WTC11 (cell line): ENCODE measurements at regions not wholly inside any gene's neighbourhood (a gene's known extent, or its start where the extent isn't known, plus 50 kb on each side); places are given as distances from the start of the nearest gene placed in this dataset.

Source experiments
- ATF1 ChIP-seq: sonication (generic); formaldehyde crosslinking; IDR thresholded peaks from 2 replicates; pipeline ENCODE4 v1.8.1; 2023; ENCODE audit warnings: mild to moderate bottlenecking, moderate library complexity, missing genetic modification reagents
- CBFB ChIP-seq: sonication (generic); formaldehyde crosslinking; IDR thresholded peaks from 2 replicates; pipeline ENCODE4 v1.8.1; 2022; ENCODE audit warnings: mild to moderate bottlenecking, low read depth, missing genetic modification reagents
- CREB1 ChIP-seq: sonication (generic); formaldehyde crosslinking; IDR thresholded peaks from 2 replicates; pipeline ENCODE4 v1.8.0; 2023; ENCODE audit warnings: mild to moderate bottlenecking, missing genetic modification reagents
- EMX1 ChIP-seq: fragments of 250-450 bp; sonication (Bioruptor Pico); IDR thresholded peaks from 2 replicates; pipeline ENCODE4 v1.8.0; 2021; ENCODE audit warnings: mild to moderate bottlenecking
- ETV6 ChIP-seq: sonication (generic); formaldehyde crosslinking; IDR thresholded peaks from 2 replicates; pipeline ENCODE4 v1.8.1; 2022; ENCODE audit warnings: mild to moderate bottlenecking, missing genetic modification reagents
- SMAD3 ChIP-seq: sonication (generic); formaldehyde crosslinking; IDR thresholded peaks from 2 replicates; pipeline ENCODE4 v1.8.0; 2022; ENCODE audit warnings: missing genetic modification reagents, mild to moderate bottlenecking, borderline replicate concordance
- TCF7 ChIP-seq: sonication (generic); formaldehyde crosslinking; IDR thresholded peaks from 2 replicates; pipeline ENCODE4 v1.8.0; 2022; ENCODE audit warnings: mild to moderate bottlenecking, low read depth, missing genetic modification reagents, moderate library complexity
- ZNF416 ChIP-seq: fragments of 250-450 bp; sonication (Bioruptor Pico); IDR thresholded peaks from 2 replicates; pipeline ENCODE4 v1.9.0; 2021; ENCODE audit warnings: mild to moderate bottlenecking, inconsistent platforms
- TF ChIP-seq, protein P1 (sequence below): fragments of 200-600 bp; IDR thresholded peaks from 2 replicates; pipeline ENCODE4 v1.8.0; 2022; ENCODE audit warnings: antibody characterized with exemption
- TF ChIP-seq, protein P2 (sequence below): sonication (generic); formaldehyde crosslinking; IDR thresholded peaks from 2 replicates; pipeline ENCODE4 v1.8.1; 2023; ENCODE audit warnings: mild to moderate bottlenecking, moderate library complexity, missing genetic modification reagents
- TF ChIP-seq, protein P3 (sequence below): sonication (generic); formaldehyde crosslinking; IDR thresholded peaks from 2 replicates; pipeline ENCODE4 v1.8.0; 2023; ENCODE audit warnings: missing genetic modification reagents, mild to moderate bottlenecking, borderline replicate concordance
- TF ChIP-seq, protein P4 (sequence below): sonication (generic); formaldehyde crosslinking; IDR thresholded peaks from 2 replicates; pipeline ENCODE4 v1.8.1; 2022; ENCODE audit warnings: mild to moderate bottlenecking, missing genetic modification reagents, moderate library complexity, borderline replicate concordance
- TF ChIP-seq, protein P5 (sequence below): sonication (generic); formaldehyde crosslinking; IDR thresholded peaks from 2 replicates; pipeline ENCODE4 v1.8.1; 2022; ENCODE audit warnings: low read depth, missing genetic modification reagents, borderline replicate concordance

DNA sequence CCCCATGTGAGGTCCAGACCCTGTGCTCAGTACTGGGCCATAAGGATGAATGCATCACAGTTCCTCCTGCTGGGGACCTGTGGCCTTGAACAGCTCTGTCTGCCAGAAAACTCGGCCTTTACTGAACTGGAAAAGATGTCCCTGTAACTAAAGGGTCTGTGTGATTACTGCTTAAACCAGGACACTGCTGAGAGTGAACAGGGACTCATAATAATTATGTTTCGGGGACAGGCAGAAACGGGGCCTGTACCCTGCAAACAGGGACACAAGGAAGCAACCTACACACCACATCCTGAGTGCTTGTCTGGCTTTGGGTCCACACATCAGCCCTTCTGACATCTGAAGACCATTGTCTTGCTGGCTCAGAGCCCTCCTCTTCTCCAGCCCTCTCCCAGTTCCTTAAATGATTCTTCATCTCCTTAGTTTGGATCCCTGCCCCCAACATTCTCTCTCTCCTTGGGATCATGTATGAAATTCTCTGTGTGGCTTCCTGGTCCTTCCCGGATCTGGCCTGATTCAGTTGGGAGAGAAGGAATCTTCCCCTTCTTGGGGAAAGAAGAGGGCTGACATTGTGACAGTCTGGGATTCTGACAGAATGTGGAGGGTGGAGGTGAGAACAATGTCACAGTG lies 248.0 kb downstream of the MYCN start:
- TF ChIP-seq, protein P1, sequence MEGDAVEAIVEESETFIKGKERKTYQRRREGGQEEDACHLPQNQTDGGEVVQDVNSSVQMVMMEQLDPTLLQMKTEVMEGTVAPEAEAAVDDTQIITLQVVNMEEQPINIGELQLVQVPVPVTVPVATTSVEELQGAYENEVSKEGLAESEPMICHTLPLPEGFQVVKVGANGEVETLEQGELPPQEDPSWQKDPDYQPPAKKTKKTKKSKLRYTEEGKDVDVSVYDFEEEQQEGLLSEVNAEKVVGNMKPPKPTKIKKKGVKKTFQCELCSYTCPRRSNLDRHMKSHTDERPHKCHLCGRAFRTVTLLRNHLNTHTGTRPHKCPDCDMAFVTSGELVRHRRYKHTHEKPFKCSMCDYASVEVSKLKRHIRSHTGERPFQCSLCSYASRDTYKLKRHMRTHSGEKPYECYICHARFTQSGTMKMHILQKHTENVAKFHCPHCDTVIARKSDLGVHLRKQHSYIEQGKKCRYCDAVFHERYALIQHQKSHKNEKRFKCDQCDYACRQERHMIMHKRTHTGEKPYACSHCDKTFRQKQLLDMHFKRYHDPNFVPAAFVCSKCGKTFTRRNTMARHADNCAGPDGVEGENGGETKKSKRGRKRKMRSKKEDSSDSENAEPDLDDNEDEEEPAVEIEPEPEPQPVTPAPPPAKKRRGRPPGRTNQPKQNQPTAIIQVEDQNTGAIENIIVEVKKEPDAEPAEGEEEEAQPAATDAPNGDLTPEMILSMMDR: no peak
- TF ChIP-seq EMX1 (CRISPR knock-in tag) (no peak), ETV6 (no peak), ATF1 (CRISPR knock-in tag) (no peak), CREB1 (CRISPR knock-in tag) (no peak), CBFB (CRISPR knock-in tag) (no peak), SMAD3 (CRISPR knock-in tag) (no peak), ZNF416 (no peak), TCF7 (CRISPR knock-in tag) (no peak)
- TF ChIP-seq, protein P2, sequence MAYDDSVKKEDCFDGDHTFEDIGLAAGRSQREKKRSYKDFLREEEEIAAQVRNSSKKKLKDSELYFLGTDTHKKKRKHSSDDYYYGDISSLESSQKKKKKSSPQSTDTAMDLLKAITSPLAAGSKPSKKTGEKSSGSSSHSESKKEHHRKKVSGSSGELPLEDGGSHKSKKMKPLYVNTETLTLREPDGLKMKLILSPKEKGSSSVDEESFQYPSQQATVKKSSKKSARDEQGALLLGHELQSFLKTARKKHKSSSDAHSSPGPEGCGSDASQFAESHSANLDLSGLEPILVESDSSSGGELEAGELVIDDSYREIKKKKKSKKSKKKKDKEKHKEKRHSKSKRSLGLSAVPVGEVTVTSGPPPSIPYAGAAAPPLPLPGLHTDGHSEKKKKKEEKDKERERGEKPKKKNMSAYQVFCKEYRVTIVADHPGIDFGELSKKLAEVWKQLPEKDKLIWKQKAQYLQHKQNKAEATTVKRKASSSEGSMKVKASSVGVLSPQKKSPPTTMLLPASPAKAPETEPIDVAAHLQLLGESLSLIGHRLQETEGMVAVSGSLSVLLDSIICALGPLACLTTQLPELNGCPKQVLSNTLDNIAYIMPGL (CRISPR knock-in tag): no peak
- TF ChIP-seq, protein P3, sequence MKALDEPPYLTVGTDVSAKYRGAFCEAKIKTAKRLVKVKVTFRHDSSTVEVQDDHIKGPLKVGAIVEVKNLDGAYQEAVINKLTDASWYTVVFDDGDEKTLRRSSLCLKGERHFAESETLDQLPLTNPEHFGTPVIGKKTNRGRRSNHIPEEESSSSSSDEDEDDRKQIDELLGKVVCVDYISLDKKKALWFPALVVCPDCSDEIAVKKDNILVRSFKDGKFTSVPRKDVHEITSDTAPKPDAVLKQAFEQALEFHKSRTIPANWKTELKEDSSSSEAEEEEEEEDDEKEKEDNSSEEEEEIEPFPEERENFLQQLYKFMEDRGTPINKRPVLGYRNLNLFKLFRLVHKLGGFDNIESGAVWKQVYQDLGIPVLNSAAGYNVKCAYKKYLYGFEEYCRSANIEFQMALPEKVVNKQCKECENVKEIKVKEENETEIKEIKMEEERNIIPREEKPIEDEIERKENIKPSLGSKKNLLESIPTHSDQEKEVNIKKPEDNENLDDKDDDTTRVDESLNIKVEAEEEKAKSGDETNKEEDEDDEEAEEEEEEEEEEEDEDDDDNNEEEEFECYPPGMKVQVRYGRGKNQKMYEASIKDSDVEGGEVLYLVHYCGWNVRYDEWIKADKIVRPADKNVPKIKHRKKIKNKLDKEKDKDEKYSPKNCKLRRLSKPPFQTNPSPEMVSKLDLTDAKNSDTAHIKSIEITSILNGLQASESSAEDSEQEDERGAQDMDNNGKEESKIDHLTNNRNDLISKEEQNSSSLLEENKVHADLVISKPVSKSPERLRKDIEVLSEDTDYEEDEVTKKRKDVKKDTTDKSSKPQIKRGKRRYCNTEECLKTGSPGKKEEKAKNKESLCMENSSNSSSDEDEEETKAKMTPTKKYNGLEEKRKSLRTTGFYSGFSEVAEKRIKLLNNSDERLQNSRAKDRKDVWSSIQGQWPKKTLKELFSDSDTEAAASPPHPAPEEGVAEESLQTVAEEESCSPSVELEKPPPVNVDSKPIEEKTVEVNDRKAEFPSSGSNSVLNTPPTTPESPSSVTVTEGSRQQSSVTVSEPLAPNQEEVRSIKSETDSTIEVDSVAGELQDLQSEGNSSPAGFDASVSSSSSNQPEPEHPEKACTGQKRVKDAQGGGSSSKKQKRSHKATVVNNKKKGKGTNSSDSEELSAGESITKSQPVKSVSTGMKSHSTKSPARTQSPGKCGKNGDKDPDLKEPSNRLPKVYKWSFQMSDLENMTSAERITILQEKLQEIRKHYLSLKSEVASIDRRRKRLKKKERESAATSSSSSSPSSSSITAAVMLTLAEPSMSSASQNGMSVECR (CRISPR knock-in tag): no peak
- TF ChIP-seq, protein P4, sequence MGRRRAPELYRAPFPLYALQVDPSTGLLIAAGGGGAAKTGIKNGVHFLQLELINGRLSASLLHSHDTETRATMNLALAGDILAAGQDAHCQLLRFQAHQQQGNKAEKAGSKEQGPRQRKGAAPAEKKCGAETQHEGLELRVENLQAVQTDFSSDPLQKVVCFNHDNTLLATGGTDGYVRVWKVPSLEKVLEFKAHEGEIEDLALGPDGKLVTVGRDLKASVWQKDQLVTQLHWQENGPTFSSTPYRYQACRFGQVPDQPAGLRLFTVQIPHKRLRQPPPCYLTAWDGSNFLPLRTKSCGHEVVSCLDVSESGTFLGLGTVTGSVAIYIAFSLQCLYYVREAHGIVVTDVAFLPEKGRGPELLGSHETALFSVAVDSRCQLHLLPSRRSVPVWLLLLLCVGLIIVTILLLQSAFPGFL (CRISPR knock-in tag): no peak
- TF ChIP-seq, protein P5, sequence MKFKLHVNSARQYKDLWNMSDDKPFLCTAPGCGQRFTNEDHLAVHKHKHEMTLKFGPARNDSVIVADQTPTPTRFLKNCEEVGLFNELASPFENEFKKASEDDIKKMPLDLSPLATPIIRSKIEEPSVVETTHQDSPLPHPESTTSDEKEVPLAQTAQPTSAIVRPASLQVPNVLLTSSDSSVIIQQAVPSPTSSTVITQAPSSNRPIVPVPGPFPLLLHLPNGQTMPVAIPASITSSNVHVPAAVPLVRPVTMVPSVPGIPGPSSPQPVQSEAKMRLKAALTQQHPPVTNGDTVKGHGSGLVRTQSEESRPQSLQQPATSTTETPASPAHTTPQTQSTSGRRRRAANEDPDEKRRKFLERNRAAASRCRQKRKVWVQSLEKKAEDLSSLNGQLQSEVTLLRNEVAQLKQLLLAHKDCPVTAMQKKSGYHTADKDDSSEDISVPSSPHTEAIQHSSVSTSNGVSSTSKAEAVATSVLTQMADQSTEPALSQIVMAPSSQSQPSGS (CRISPR knock-in tag): no peak
